ENCODE measurements at regions not wholly inside any gene's neighbourhood (a gene's known extent, or its start where the extent isn't known, plus 50 kb on each side); places are given as distances from the start of the nearest gene placed in this dataset.

- intact Hi-C loops (cut with micrococcal nuclease), result no loop called here
- Histone ChIP-seq H3K4me1 (ENCODE audit: control insufficient read depth, insufficient read depth, low read length) (no peaks in the 10 kb centered on the region), H3K18ac (ENCODE audit: low read depth, low read length) (no peak overlapping the region), H3K9me1 (ENCODE audit: insufficient read depth, low read length) (no peaks in the 10 kb centered on the region), H2BK20ac (ENCODE audit: low read depth, low read length) (no peak overlapping the region), H3K9me3 (ENCODE audit: control insufficient read depth, insufficient read depth, low read length) (peaks cover 15% of the 10 kb centered on the region), H4K91ac (ENCODE audit: insufficient read depth, low read depth, low read length) (no peak overlapping the region), H3K9ac (ENCODE audit: low read depth, low read length) (no peak overlapping the region), H3K27ac (ENCODE audit: insufficient read depth, low read length) (no peak overlapping the region), H4K5ac (ENCODE audit: low read depth, low read length) (no peak overlapping the region), H2BK120ac (ENCODE audit: low read depth, low read length) (no peak overlapping the region), H3K14ac (replicated peaks; ENCODE audit: low read depth, low read length) (no peak overlapping the region), H3K4me2 (ENCODE audit: low read depth, low read length) (no peak overlapping the region), H2BK5ac (ENCODE audit: low read depth, low read length, poor library complexity, severe bottlenecking) (no peak overlapping the region), H4K20me1 (ENCODE audit: insufficient read depth, low read length) (no peaks in the 10 kb centered on the region), H2AFZ (replicated peaks; ENCODE audit: low read length, poor library complexity) (no peak overlapping the region), H4K8ac (ENCODE audit: low read depth in 2 of 2, low read length in 2 of 2) (no peak overlapping the region), H2BK15ac (ENCODE audit: low read depth, low read length) (no peak overlapping the region), H3K79me1 (ENCODE audit: low read depth in 1 of 2, low read length in 2 of 2) (no peaks in the 10 kb centered on the region), H3K56ac (ENCODE audit: extremely low read depth, insufficient read depth, low read length) (no peak overlapping the region), H3K4ac (ENCODE audit: low read depth, low read length) (no peak overlapping the region), H3K27me3 (ENCODE audit: control insufficient read depth, insufficient read depth, low read length) (no peaks in the 10 kb centered on the region), H2AK5ac (ENCODE audit: low read depth, low read length) (no peak overlapping the region), H3K36me3 (ENCODE audit: control insufficient read depth, insufficient read depth, low read length) (no peaks in the 10 kb centered on the region), H2AK9ac (replicated peaks; ENCODE audit: low read depth, low read length, poor library complexity) (no peak overlapping the region), H3K23ac (ENCODE audit: low read depth, low read length) (no peak overlapping the region), H3K4me3 (ENCODE audit: insufficient read depth, low read depth, low read length) (no peak overlapping the region)
- in situ Hi-C loops (cut with MboI; ENCODE audit: low sequenced_read_pairs), result no loop called here
- BruUV-seq (replicated peaks), result no TSS peak
- ATAC-seq (ENCODE audit: low read depth), result no peak
- ChIA-PET CTCF (no interaction called here), POLR2A (ENCODE audit: unreplicated experiment) (no interaction called here)
- no peak for DNase-seq
- dilution Hi-C loops (cut with HindIII; ENCODE audit: low sequenced_read_pairs, unreplicated experiment), result no loop called here
- TF ChIP-seq RAD21 (IDR thresholded peaks at IDR 0.05; ENCODE audit: low read length) (no peak), CHD1 (IDR thresholded peaks at IDR 0.05; ENCODE audit: low read depth, low read length) (no peak), CEBPB (IDR thresholded peaks at IDR 0.05; ENCODE audit: low read depth, low read length) (no peak), NFE2L2 (IDR thresholded peaks at IDR 0.05; ENCODE audit: low read depth, low read length) (no peak), RFX5 (IDR thresholded peaks at IDR 0.05; ENCODE audit: low read depth, low read length) (no peak), CTCF (conservative IDR thresholded peaks at IDR 0.05; ENCODE audit: low read depth, low read length) (no peak)
- no CpG with 5 or more reads among the region's 2 CpGs for WGBS, 2 experiments (ENCODE audit: extremely low coverage in 2 of 2, insufficient read length in 1 of 2)
These were observed 558.7 kb upstream of the VSTM2A start for GRCh38 chr7:53983480-53983879.
